GM21737 (cell line): ENCODE measurements at regions not wholly inside any gene's neighbourhood (a gene's known extent, or its start where the extent isn't known, plus 50 kb on each side); places are given as distances from the start of the nearest gene placed in this dataset.

Source experiments
- ATAC-seq: cut with Tn5 transposase; IDR thresholded peaks from one replicate; pipeline ENCODE4 v1.9.1; 2021; ENCODE audit warnings: mild to moderate bottlenecking, moderate library complexity; ENCODE audit not compliant: unreplicated experiment

DNA sequence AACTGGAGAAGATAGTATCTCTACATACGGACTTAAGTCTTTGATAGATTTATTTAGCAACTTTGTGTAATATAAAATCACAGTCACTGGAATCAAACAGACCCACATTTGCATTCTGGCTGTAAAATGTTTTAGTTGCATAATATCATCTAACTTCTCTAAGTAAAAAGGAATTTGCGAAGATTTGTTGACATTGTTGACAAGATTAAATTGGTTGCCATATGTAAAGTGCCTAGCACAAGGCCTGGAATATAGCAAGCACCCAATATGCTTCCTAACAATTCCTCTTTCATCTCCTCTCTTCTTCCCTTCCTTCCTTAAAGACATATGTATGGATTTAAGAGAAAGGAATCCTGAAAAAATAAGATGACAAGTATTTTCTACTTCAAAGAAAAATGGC is 295.4 kb upstream of the PPFIA2 start:
- no peak for ATAC-seq

DNA sequence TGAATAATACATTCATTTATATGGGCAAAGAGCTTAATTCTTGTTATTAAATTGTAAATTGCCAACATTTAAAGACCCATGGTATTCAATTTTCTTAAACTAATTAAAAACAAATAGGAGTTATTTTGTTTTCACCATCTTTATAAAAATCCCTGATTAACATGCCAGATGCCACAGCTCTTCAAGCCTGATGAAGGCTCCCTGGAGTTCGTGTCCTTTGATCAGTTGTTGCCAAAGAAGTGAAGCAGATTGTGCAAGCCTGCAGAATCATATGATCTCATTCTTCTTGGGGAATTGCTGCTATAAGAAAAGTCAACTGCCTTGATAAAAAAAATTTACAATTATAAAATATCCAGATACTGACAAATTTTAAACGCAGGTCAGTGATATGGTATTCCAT is 288.3 kb upstream of the PPFIA2 start:
- ATAC-seq: no peak

DNA sequence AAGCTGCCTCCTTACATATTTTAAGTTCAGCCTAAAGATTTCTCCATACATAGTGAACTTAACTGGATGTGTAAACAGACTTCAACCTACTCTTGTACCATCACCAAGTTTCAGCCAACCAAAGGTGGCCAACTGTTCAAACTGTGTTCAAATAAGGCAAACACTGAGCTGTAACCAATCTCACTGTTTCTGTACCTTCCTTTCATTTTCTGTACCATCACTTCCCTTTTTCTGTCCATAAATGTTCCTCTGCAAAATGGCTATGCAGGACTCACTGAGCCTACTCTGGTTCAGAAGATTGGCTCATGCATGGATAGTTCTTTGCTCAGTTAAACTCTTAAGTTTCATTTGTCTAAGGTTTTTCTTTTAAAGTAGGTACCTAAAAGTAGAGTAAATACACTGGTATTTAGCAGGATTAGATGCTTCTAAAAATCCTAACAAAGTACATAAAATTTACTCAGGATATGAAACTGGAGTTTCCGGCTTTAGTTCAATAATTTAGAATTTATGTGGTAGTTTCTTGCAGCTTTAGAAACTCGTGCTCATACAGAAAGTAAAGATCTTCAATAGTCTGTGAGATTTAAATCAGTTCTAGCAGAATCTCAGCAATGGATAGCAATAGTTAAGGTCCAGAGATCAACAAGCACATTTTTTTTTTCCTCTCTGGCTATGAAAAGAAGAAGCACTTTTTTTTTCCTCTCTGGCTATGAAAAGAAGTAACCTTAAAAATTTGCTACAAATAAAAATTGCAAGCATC is 282.0 kb upstream of the PPFIA2 start:
- ATAC-seq: peak; percentile 52

DNA sequence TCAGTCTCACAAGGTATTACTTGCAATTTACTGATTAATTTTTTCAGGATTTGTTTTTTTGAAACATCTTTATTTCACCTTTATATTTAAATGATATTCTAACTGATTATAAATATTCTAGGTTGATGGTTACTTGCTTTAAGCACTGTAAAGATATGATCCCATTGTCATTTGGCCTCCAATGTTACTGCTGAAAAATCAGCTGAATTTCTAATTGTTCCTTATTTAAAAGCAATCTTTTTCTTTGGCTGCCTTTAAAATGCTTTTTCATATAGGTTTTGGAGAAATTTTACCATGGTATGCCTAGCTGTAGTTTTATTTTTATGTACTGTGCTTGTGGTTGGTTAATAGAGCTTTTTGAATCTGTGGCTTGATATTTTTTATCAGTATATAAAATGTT is 275.6 kb upstream of the PPFIA2 start:
- no peak for ATAC-seq

DNA sequence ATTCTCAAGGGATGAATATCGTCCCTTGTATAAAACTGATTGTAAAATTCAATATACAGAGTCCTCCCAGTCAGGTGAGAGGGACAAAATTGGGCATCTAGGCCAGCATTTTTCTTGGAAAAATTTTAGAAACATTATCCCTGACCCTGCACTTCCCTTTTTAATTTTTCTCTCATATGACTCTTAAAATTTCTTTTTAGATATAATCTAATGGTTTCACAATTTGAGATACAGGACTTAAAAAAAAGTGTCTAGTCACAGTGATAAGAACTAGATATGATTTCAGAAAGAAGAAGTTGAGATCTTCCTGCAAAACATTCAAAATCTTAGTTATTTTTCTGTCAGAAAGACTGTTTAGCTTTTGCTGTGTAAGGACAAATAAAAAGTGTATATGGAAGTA is 270.8 kb upstream of the PPFIA2 start:
- ATAC-seq: no peak

DNA sequence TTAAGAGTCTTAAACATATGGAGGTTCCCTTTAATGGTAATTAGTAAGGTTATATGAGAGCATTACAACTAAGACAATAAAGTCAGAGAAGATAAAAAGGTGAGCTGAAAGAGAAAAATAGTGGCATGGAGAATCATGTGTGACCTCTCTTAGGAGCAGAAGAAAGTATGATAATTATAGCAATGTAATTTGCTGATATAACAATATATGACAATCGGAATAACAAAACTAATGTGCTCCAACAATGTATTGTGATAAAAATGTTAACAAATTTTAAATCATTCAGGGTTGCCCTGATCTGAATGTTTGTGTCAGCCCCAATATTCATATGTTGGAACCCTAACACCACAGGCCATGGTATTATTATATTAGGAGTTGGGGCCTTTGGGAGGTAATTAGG is 269.6 kb upstream of the PPFIA2 start:
- no peak for ATAC-seq

DNA sequence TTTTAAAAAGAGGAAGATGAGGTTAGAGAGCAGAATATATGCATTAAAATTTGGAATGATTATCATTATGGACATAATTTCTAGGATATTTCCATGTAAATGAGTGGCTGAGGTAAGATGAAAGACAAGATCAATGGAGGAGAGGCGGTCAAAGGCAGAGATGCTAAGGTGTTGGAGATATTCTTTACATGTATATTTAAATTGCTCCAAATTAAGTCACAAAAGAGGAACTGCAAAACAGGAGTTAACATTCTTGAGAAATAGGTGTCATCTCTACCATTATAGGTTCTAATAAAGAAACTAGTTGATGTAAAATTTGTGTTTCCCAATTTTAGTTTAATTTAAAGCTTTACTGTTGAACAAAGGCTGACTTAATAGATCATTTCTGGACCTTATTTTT is 268.5 kb upstream of the PPFIA2 start:
- no peak for ATAC-seq

DNA sequence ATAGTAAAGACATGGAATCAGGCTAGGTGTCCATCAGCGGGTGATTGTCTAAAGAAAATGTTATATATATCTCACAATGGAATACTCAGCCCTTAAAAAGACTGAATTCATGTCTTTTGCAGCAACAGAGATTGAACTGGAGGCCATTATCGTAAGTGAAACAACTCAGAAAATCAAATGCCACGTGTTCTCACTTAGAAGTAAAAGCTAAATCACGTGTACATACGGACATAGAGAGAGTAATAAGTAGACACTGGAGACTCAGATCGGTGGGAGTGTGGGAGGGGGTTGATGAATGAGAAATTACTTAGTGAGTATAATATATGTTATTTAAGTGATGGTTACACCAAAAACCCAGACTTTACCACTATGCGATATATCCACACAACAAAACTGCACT is 266.3 kb upstream of the PPFIA2 start:
- ATAC-seq: no peak

DNA sequence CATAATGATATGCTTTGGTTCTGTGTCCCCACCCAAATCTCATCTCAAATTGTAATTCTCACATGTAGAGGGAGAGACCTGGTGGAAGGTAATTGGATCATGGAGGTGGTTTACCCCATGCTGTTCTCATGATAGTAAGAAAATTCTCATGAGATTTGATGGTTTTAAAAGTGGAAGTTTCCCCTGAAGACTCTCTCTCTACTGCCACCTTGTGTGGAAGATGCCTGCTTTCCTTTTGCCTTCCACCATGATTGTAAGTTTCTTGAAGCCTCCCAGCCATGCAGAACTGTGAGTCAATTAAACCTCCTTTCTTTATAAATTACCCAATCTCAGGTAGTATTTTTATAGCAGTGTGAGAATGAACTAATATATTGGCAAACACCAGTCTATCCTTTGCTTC is 260.4 kb upstream of the PPFIA2 start:
- ATAC-seq: no peak

GRCh38 chr12:82015623-82016347 is 256.6 kb upstream of the PPFIA2 start:
- peak; percentile 99 for ATAC-seq

DNA sequence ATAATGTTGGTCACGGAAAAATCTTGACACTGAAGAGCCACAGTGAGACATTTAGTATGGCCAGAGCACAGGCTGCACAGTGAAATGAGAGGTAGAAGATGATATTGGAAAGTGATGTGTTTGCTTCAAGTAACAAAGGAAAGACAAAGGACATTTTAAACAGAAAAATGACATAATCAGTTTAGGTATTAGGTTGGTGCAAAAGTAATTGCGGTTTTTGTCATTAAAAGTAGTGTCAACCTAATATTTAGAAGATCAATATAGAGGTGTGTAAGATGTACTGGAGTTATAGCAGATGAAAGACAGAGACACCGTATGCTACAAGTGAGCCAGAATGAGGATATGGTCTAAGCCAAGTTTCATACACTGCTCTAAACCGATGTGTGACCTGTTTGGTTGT is 253.0 kb upstream of the PPFIA2 start:
- ATAC-seq: no peak

- no peak for ATAC-seq
Observed at GRCh38 chr12:82009524-82009923, 250.4 kb upstream of the PPFIA2 start.

DNA sequence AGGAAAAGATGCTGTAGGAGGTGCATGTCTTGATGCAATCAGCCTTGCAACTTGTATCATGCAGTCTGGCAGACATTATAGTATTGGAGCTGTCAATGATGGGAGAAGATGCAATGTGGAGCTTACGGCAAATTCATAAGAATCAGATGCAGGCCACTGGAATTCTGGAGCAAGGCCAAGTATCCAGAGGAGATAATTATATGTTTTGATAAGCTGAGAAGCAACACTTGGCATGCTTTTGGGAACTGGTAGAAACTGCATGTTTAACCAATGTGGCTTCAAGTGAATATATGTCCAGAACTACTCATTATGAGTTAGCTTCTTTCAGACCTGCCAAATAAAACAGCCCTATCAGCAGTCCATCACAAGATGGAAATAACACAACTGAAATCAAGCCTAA is 249.1 kb upstream of the PPFIA2 start:
- ATAC-seq: no peak

GRCh38 chr12:81998761-81999378 is 239.7 kb upstream of the PPFIA2 start:
- no peak for ATAC-seq

DNA sequence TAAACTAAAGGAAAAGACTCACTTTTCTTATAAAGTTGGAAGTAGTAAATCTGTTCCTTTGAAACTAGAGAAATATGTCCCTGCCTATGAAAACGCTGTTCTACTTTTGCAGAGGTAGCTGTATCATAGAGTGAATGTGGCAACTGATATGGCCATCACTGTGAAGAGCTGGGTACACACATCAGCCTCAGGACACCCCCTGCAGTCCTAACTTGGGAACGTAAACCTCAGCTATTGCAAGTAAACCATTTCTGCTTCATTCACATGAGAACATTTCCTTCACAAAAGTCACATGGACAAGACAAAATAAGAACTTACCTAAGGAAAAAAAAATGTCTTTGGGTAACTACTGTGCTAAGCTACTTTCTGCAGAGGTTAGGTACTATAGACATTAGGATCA is 233.3 kb upstream of the PPFIA2 start:
- no peak for ATAC-seq

GRCh38 chr12:81991868-81992267 is 232.7 kb upstream of the PPFIA2 start:
- no peak for ATAC-seq

DNA sequence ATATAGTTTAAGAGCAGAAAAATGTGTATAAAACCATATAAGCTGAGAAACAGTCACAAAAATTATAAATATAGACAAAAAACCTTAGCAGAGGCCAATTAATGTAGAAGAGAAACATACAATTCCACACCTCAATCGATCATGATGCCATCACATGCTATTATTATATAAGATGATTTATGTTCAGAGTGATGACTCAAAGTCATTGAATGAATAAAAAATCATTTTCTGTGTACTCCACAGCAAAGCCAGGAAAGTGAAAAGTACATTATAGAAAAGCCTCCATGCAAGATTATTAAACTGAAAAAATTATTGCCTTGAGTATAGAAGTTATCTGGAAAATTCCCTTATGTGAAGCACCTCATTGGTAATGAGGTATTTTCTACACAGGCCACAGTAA is 229.2 kb upstream of the PPFIA2 start:
- ATAC-seq: no peak

DNA sequence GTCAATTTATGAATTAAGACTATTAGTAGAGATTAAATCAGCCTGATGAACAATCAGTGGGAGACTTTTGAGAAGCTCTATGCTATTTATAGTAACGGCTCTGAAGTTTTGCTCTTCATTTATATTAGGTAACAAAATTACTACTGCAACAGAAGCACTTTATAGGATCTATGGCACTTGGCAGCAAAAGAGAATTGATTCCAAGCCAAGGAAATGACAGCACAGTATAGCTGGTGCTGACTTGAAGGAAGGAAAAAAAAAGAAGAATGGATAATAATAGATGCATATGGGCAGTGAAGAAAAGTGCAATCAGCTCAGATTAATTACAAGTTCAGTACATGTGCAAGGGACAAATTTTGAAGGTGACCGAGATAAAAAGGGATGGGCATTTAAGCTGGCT is 228.2 kb upstream of the PPFIA2 start:
- ATAC-seq: no peak

GRCh38 chr12:81976661-81977060 is 217.5 kb upstream of the PPFIA2 start:
- no peak for ATAC-seq

- no peak for ATAC-seq
Observed at GRCh38 chr12:81974762-81975161, 215.6 kb upstream of the PPFIA2 start.

DNA sequence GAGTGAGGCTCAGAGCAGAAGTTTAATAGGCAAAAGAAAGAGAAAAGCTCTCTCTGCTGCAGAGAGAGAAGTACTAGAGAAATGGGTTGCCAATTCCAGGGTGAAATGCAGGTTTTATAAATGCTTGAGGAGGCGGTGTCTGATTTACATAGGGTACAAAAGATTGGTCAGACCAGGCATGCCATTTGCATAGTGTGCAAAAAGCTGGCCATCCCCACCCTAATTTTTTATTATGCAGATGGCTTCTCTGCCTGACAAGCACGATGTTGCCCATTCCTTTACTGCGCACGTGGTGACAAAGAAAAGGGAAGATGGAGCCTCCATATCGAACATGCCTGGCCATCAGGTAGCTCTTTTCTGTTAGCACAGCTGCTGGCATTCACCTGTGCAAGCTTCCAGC is 209.3 kb upstream of the PPFIA2 start:
- no peak for ATAC-seq

DNA sequence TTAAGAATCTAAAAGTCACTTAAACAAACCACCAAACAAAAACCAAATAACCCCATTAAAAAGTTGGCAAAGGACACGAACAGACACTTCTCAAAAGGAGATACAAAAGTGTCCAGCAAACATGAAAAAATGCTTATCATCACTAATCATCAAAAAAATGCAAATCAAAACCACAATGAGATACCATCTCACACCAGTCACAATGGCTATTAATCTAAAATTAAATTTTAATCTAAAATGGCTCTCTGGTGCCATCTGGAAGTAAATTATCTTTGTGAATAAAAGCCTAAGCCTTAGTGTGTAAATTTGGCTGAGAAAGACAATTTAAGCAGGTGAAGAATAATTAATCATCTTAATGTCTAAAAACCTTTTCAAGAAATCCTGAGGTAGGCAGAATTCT is 204.5 kb upstream of the PPFIA2 start:
- ATAC-seq: no peak
